Gastrocnemius medialis (tissue), 4 donors: ENCODE measurements at regions not wholly inside any gene's neighbourhood (a gene's known extent, or its start where the extent isn't known, plus 50 kb on each side); places are given as distances from the start of the nearest gene placed in this dataset.

Experiments used
- POLR2A ChIP-seq, 2 donors: fragments of 450-650 bp; IDR thresholded peaks; one replicate each; pipeline ENCODE4 v1.6.1; 2017; ENCODE audit warnings: antibody characterized with exemption in 2 of 2, mild to moderate bottlenecking in 2 of 2, moderate library complexity in 2 of 2
- TF ChIP-seq, protein P1 (sequence below), 5 experiments: fragments of 450-650 bp in 3 of 5; fragments of 200-600 bp in 2 of 5; sonication (generic) in 2 of 5; IDR thresholded peaks in 4 of 5; conservative IDR thresholded peaks in 1 of 5; 1 replicate in 4 of 5; 2 replicates in 1 of 5; pipeline ENCODE4 v1.5.1; 2016 to 2019; ENCODE audit warnings: antibody characterized with exemption in 5 of 5, mild to moderate bottlenecking in 3 of 5, moderate library complexity in 3 of 5

DNA sequence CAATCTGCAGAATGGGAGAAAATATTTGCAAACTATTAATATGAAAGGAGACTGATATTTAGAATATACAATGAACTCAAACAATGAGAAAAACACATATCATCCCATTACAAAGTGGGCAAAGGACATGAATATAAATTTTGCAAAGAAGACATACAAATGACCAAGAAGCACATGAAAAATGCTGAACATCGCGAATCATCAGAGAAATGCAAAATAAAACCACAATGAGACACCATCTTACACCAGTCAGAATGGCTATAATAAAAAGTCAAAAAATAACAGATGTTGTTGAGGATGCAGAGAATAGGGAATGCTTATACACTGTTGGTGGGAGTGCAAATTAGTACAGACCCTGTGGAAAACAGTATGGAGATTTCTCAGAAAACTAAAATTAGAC lies 83.6 kb downstream of the RAP2B start:
- TF ChIP-seq, protein P1, sequence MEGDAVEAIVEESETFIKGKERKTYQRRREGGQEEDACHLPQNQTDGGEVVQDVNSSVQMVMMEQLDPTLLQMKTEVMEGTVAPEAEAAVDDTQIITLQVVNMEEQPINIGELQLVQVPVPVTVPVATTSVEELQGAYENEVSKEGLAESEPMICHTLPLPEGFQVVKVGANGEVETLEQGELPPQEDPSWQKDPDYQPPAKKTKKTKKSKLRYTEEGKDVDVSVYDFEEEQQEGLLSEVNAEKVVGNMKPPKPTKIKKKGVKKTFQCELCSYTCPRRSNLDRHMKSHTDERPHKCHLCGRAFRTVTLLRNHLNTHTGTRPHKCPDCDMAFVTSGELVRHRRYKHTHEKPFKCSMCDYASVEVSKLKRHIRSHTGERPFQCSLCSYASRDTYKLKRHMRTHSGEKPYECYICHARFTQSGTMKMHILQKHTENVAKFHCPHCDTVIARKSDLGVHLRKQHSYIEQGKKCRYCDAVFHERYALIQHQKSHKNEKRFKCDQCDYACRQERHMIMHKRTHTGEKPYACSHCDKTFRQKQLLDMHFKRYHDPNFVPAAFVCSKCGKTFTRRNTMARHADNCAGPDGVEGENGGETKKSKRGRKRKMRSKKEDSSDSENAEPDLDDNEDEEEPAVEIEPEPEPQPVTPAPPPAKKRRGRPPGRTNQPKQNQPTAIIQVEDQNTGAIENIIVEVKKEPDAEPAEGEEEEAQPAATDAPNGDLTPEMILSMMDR (IDR thresholded peaks at IDR 0.05 in 4 of 5, conservative IDR thresholded peaks at IDR 0.05 in 1 of 5), result no peak
- TF ChIP-seq POLR2A (IDR thresholded peaks at IDR 0.05), result no peak
